ENCODE measurements at regions not wholly inside any gene's neighbourhood (a gene's known extent, or its start where the extent isn't known, plus 50 kb on each side); places are given as distances from the start of the nearest gene placed in this dataset.

GRCh38 chr5:28961816-28962215, 1923.4 kb upstream of the CDH9 start:
- TF ChIP-seq CTCF (IDR thresholded peaks at IDR 0.05; ENCODE audit: extremely low read depth in 1 of 2, insufficient read depth in 1 of 2, low read depth in 1 of 2, low read length in 2 of 2) (no peak), POLR2AphosphoS5 (IDR thresholded peaks at IDR 0.05; ENCODE audit: insufficient read depth, low read depth, low read length) (no peak), POLR2A (IDR thresholded peaks at IDR 0.05; ENCODE audit: low read depth, low read length) (no peak), EZH2 (IDR thresholded peaks at IDR 0.05; ENCODE audit: borderline replicate concordance, low read depth, low read length, severe bottlenecking) (no peak), GATA2 (IDR thresholded peaks at IDR 0.05; ENCODE audit: insufficient read depth, insufficient read length, low read depth, low read length) (no peak)

Data from endothelial cell of umbilical vein (primary cell).